GM10266 (cell line): ENCODE measurements at regions not wholly inside any gene's neighbourhood (a gene's known extent, or its start where the extent isn't known, plus 50 kb on each side); places are given as distances from the start of the nearest gene placed in this dataset.
"Not testable (repeated sequence)": the region's sequence is repeated elsewhere in the genome, so short reads cannot be mapped to it uniquely, and the experiment has no call there.

Source experiments
- DNase-seq: peaks from one replicate; pipeline ENCODE4 v3.0.0; 2012; ENCODE audit errors: extremely low spot score
- TF ChIP-seq, protein P1 (sequence below): IDR thresholded peaks from 2 replicates; pipeline ENCODE4 v1.5.1; 2012; ENCODE audit warnings: mild to moderate bottlenecking, low read depth; ENCODE audit not compliant: control insufficient read depth, insufficient read depth; ENCODE audit errors: missing control alignments

DNA sequence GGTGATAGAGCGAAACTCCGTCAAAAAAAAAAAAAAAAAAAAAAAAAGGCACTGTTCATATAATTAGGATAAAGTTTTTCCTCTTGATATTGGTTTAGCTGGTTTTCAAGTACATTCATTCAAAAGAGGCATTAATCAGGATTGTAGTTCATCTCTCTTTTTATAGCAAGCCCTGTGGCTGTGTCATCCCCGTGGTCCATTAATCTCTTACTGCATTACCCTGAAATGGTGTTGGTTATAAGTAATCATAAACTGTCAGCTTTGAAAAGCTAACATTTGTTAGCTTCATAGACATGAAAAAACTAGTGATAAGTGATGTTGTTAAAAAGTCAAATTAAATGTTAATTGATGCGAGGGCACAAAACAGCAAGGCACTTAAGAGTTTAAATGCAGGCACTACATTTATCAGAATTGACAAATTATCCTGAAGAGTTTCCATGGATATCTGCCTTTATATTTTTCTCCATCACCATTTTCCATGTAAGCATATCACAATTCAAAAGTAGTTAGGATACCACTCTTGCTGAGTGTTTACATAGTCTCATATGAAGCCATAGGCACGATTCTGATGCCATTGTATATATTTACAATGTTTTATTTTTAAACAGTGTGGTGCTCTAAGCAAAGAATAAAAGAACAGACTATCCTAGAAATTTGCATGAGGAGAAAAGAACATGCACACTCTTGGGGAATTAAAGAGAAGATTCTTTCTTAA is 193.1 kb downstream of the OTOL1 start:
- no peak for DNase-seq
- TF ChIP-seq, protein P1, sequence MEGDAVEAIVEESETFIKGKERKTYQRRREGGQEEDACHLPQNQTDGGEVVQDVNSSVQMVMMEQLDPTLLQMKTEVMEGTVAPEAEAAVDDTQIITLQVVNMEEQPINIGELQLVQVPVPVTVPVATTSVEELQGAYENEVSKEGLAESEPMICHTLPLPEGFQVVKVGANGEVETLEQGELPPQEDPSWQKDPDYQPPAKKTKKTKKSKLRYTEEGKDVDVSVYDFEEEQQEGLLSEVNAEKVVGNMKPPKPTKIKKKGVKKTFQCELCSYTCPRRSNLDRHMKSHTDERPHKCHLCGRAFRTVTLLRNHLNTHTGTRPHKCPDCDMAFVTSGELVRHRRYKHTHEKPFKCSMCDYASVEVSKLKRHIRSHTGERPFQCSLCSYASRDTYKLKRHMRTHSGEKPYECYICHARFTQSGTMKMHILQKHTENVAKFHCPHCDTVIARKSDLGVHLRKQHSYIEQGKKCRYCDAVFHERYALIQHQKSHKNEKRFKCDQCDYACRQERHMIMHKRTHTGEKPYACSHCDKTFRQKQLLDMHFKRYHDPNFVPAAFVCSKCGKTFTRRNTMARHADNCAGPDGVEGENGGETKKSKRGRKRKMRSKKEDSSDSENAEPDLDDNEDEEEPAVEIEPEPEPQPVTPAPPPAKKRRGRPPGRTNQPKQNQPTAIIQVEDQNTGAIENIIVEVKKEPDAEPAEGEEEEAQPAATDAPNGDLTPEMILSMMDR = no peak

GRCh38 chr3:161690299-161690620 is 193.7 kb downstream of the OTOL1 start:
- TF ChIP-seq, protein P1 = no peak
- no peak for DNase-seq

DNA sequence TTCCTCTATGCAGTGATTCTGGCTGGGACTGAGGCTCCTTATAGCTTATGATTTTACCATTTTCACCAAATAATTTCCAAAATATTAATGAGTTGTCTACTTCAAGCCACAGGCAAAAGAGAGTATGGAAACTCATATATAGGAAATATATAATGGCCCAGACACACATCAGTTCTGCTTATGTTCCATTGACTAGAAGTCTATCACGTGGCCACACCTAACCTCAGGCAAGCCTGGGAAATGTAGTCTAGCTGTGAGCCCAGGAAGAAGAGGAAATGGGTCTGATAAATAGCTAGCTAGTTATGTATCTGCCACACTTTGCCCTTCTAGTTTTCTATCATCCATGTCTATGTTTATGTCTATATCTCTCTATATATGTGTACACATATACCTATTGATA is 195.1 kb downstream of the OTOL1 start:
- TF ChIP-seq, protein P1 = no peak
- DNase-seq = no peak

DNA sequence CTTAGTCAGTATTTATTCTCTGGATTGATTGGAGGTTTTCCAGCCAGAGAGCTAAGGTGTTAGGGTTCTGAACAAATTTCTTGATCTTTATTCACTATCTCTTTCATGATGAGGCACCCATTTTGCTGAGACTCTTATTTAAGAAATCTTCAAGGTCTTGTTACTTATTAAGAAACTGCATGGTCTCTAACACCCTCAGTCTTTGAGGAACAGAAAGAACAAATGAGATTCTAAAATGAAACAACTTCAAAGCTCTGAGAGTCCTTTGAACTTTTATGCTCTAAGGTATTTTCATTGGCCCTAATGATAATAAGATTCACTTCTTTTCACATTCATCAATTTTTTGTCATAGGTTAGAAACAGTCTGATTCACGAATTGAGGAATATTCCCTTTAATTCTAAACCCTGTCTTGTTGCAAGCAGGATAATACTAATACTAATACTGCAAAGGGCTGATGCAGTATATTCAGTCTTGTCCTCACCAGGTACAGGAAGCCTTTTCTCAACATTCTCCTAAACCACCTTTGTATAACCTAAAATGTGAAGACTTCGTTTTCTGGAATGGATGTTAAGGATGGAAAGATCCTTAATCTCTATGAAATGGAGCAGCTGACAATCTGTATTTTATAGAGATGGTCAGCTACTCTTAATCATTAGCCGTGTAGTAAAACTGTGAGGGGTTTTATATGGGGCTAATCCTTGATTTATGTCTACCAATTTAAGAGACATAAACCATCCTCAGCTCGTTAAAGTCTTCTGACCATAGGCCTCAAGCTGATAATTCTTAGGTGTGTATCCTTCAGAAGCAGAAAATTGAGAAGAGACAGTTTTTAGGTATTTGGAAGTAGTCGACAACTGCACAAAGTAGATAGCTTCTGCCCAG is 198.3 kb downstream of the OTOL1 start:
- no peak for DNase-seq
- TF ChIP-seq, protein P1 = no peak

DNA sequence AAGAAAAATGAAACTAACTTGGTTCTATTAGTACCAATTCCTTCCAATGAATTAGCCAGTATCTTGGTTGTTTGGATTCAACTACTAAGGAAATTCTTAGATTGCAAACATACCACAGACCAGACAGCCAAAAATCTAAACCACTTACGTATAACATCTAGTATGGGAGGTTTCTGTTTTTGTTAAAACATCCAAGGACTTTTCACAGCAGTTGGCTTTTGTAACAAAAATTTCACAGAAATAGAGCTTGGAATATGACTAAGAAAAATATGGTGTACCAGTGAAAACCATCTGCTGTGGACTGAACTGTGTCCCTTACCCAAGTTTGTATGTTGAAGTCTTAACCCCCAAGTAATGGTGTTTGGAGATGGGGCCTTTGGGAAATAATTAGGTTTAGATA is 199.2 kb downstream of the OTOL1 start:
- TF ChIP-seq, protein P1 = no peak
- DNase-seq = no peak

DNA sequence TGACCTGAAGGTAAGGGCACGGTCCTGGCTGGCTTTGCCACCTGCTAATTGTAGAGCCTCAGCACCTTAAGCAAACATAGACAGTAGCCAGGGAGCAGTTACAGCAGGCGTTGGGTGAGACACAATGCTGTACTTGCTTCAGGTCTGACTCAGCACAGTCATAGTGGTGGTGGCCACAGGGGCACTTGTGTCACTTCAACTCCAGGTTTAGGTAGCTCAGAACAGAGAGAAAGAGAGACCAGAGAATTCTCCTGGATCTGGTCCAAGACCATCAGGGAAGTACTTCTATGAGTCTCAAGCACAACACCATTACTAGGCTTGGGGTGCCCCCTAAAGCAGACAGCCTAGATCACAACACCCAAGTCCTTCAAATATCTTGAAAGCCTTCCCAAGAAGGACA is 204.4 kb downstream of the OTOL1 start:
- TF ChIP-seq, protein P1 = no peak
- no peak for DNase-seq

DNA sequence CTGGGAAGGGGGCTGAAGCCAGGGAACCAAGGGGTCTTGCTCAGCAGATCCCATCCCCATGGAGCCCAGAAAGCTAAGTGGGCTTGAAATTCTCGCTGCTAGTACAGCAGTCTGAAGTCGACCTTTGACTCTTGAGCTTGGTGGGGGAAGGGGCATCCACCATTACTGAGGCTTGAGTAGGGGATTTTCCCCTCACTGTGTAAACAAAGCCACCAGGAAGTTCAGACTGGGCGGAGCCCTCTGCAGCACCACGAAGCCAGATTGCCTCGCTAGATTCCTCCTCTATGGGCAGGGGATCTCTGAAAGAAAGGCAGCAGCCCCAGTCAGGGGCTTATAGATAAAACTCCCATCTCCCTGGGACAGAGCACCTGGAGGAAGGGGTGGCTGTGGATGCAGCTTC is 210.6 kb downstream of the OTOL1 start:
- not testable (repeated sequence) for DNase-seq
